ENCODE measurements at regions not wholly inside any gene's neighbourhood (a gene's known extent, or its start where the extent isn't known, plus 50 kb on each side); places are given as distances from the start of the nearest gene placed in this dataset.

- H3K9me3 ChIP-seq: no peaks in the 10 kb centered on the region
- no peak overlapping the region for H2AFZ ChIP-seq (ENCODE audit: low read depth)
- no peaks in the 10 kb centered on the region; a peak in 1 of 4 replicates for H3K4me1 ChIP-seq (ENCODE audit: control insufficient read depth in 1 of 2, insufficient read depth in 2 of 2, low read depth in 1 of 2, low read length in 1 of 2)
- DNase-seq: no peak
- H3K27me3 ChIP-seq (ENCODE audit: insufficient read depth): no peaks in the 10 kb centered on the region
- H3F3A ChIP-seq (replicated peaks; ENCODE audit: insufficient read depth): no peaks in the 10 kb centered on the region
- no peak overlapping the region for H3K9ac ChIP-seq
- ChIA-PET POLR2A (interaction anchor here (0.6 kb wide), 1 partner anchor 30 kb away, joined by 3 read pairs; no protein-coding TSS in a partner anchor), CTCF (interaction anchor here (0.7 to 1.8 kb wide), 3 partner anchors 260 to 272 kb away, joined by 3 to 6 read pairs (median 3); no protein-coding TSS in a partner anchor)
- TF ChIP-seq NRF1 (IDR thresholded peaks at IDR 0.05; ENCODE audit: low read depth, low read length) (no peak), FOSL2 (IDR thresholded peaks at IDR 0.05; ENCODE audit: borderline replicate concordance, low read depth) (no peak), FOXJ3 (CRISPR knock-in tag; IDR thresholded peaks at IDR 0.05) (no peak), GABPA (IDR thresholded peaks at IDR 0.05; ENCODE audit: low read depth) (no peak), USF1 (IDR thresholded peaks at IDR 0.05; ENCODE audit: borderline replicate concordance, low read depth) (no peak), EP300 (IDR thresholded peaks at IDR 0.05; ENCODE audit: borderline replicate concordance in 1 of 2, low read depth in 1 of 2, low read length in 1 of 2) (no peak), GATA2 (CRISPR knock-in tag; IDR thresholded peaks at IDR 0.05) (no peak), MEF2A (IDR thresholded peaks at IDR 0.05; ENCODE audit: borderline replicate concordance, low read depth) (no peak), TEAD4 (IDR thresholded peaks at IDR 0.05; ENCODE audit: borderline replicate concordance, insufficient read depth) (no peak), TCF12 (IDR thresholded peaks at IDR 0.05) (no peak), REST (IDR thresholded peaks at IDR 0.05; ENCODE audit: low read depth, low read length) (no peak), MXI1 (IDR thresholded peaks at IDR 0.05; ENCODE audit: low read depth, low read length) (no peak), RFX5 (IDR thresholded peaks at IDR 0.05; ENCODE audit: low read length) (no peak), CHD2 (IDR thresholded peaks at IDR 0.05; ENCODE audit: low read length, partially characterized antibody) (no peak), TAF1 (IDR thresholded peaks at IDR 0.05; ENCODE audit: borderline replicate concordance, low read depth, low read length) (no peak), ZBTB33 (IDR thresholded peaks at IDR 0.05; ENCODE audit: borderline replicate concordance, low read depth) (no peak), SMC3 (IDR thresholded peaks at IDR 0.05; ENCODE audit: low read depth, low read length) (no peak), CTCF (IDR thresholded peaks at IDR 0.05) (no peak), EZH2phosphoT487 (IDR thresholded peaks at IDR 0.05; ENCODE audit: borderline replicate concordance, low read depth) (no peak)
- TF ChIP-seq, protein P1, sequence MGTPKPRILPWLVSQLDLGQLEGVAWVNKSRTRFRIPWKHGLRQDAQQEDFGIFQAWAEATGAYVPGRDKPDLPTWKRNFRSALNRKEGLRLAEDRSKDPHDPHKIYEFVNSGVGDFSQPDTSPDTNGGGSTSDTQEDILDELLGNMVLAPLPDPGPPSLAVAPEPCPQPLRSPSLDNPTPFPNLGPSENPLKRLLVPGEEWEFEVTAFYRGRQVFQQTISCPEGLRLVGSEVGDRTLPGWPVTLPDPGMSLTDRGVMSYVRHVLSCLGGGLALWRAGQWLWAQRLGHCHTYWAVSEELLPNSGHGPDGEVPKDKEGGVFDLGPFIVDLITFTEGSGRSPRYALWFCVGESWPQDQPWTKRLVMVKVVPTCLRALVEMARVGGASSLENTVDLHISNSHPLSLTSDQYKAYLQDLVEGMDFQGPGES (IDR thresholded peaks at IDR 0.05; ENCODE audit: low read depth, low read length): no peak
- no peaks in the 10 kb centered on the region for H3K9me2 ChIP-seq
- H4K20me1 ChIP-seq (ENCODE audit: insufficient read depth): no peaks in the 10 kb centered on the region
- H3K4me2 ChIP-seq: no peak overlapping the region
- H3K27ac ChIP-seq (ENCODE audit: low read depth in 2 of 2, low read length in 1 of 2): no peak overlapping the region
- H3K36me3 ChIP-seq (replicated peaks in 1 of 2; ENCODE audit: control insufficient read depth in 1 of 2, insufficient read depth in 2 of 2, low read length in 1 of 2): no peaks in the 10 kb centered on the region
- WGBS (ENCODE audit: low lambda C conversion rate): 79% methylated on average over 5 of the region's 8 CpGs
- H3K4me3 ChIP-seq (ENCODE audit: low read depth in 2 of 2, low read length in 1 of 2): no peak overlapping the region
- no peaks in the 10 kb centered on the region for H3K79me2 ChIP-seq (ENCODE audit: insufficient read depth)
Measured at GRCh38 chr18:59040770-59041148, 98.9 kb upstream of the SEC11C start.

Measured in SK-N-SH (cell line).